IPS-18a (cell line): ENCODE measurements at regions not wholly inside any gene's neighbourhood (a gene's known extent, or its start where the extent isn't known, plus 50 kb on each side); places are given as distances from the start of the nearest gene placed in this dataset.
"Not testable (repeated sequence)": the region's sequence is repeated elsewhere in the genome, so short reads cannot be mapped to it uniquely, and the experiment has no call there.

Source experiments
- H3K27ac ChIP-seq: one replicate; pipeline ENCODE4 v1.5.1; 2013; ENCODE audit warnings: low read length
- H3K27me3 ChIP-seq: one replicate; pipeline ENCODE4 v1.6.1; 2013; ENCODE audit warnings: mild to moderate bottlenecking, low read length; ENCODE audit not compliant: control insufficient read depth, insufficient read depth
- H3K36me3 ChIP-seq: one replicate; pipeline ENCODE4 v1.6.1; 2013; ENCODE audit warnings: low read depth, low read length; ENCODE audit not compliant: control insufficient read depth
- H3K4me1 ChIP-seq: one replicate; pipeline ENCODE4 v1.6.1; 2013; ENCODE audit warnings: low read depth, low read length; ENCODE audit not compliant: control insufficient read depth
- H3K4me3 ChIP-seq: one replicate; pipeline ENCODE4 v1.5.1; 2013; ENCODE audit warnings: low read length
- H3K9ac ChIP-seq: one replicate; pipeline ENCODE4 v1.6.1; 2013; ENCODE audit warnings: mild to moderate bottlenecking, low read length, moderate library complexity
- H3K9me3 ChIP-seq: one replicate; pipeline ENCODE4 v1.6.1; 2013; ENCODE audit warnings: low read depth, low read length; ENCODE audit not compliant: control insufficient read depth

GRCh38 chr6:144361016-144361415 lies 75.9 kb downstream of the UTRN start:
- H3K27ac ChIP-seq: no peak overlapping the region
- H3K4me1 ChIP-seq: no peaks in the 10 kb centered on the region
- no peaks in the 10 kb centered on the region for H3K36me3 ChIP-seq
- H3K9ac ChIP-seq: no peak overlapping the region
- H3K4me3 ChIP-seq: no peak overlapping the region
- no peaks in the 10 kb centered on the region for H3K9me3 ChIP-seq
- no peaks in the 10 kb centered on the region for H3K27me3 ChIP-seq

- Histone ChIP-seq H3K9ac (no peak overlapping the region), H3K4me3 (no peak overlapping the region), H3K9me3 (no peaks in the 10 kb centered on the region), H3K4me1 (no peaks in the 10 kb centered on the region), H3K27ac (no peak overlapping the region), H3K36me3 (no peaks in the 10 kb centered on the region), H3K27me3 (no peaks in the 10 kb centered on the region)
Measured at GRCh38 chr6:144362042-144363018, 77.2 kb downstream of the UTRN start.

GRCh38 chr6:144364208-144364720 lies 79.1 kb downstream of the UTRN start:
- Histone ChIP-seq H3K4me3 (no peak overlapping the region), H3K4me1 (no peaks in the 10 kb centered on the region), H3K9ac (no peak overlapping the region), H3K27me3 (no peaks in the 10 kb centered on the region), H3K9me3 (no peaks in the 10 kb centered on the region), H3K27ac (no peak overlapping the region), H3K36me3 (no peaks in the 10 kb centered on the region)

- no peaks in the 10 kb centered on the region for H3K9me3 ChIP-seq
- H3K9ac ChIP-seq: no peak overlapping the region
- H3K4me3 ChIP-seq: no peak overlapping the region
- H3K27ac ChIP-seq: no peak overlapping the region
- no peaks in the 10 kb centered on the region for H3K36me3 ChIP-seq
- no peaks in the 10 kb centered on the region for H3K27me3 ChIP-seq
- H3K4me1 ChIP-seq: no peaks in the 10 kb centered on the region
Measured at GRCh38 chr6:144364782-144365181, 79.6 kb downstream of the UTRN start.

GRCh38 chr6:144365271-144365670 lies 80.1 kb downstream of the UTRN start:
- H3K27ac ChIP-seq: no peak overlapping the region
- no peaks in the 10 kb centered on the region for H3K27me3 ChIP-seq
- H3K4me3 ChIP-seq: no peak overlapping the region
- no peaks in the 10 kb centered on the region for H3K36me3 ChIP-seq
- H3K9ac ChIP-seq: no peak overlapping the region
- H3K9me3 ChIP-seq: no peaks in the 10 kb centered on the region
- H3K4me1 ChIP-seq: no peaks in the 10 kb centered on the region

GRCh38 chr6:144369696-144370095 lies 84.6 kb downstream of the UTRN start:
- H3K36me3 ChIP-seq, H3K4me3 ChIP-seq, H3K9ac ChIP-seq, H3K27me3 ChIP-seq, H3K9me3 ChIP-seq, H3K27ac ChIP-seq, H3K4me1 ChIP-seq: not testable (repeated sequence)

- Histone ChIP-seq H3K27me3 (no peaks in the 10 kb centered on the region), H3K4me3 (no peak overlapping the region), H3K36me3 (no peaks in the 10 kb centered on the region), H3K27ac (no peak overlapping the region), H3K4me1 (peaks cover 3% of the 10 kb centered on the region), H3K9me3 (no peaks in the 10 kb centered on the region), H3K9ac (no peak overlapping the region)
Measured at GRCh38 chr6:144372116-144372515, 87.0 kb downstream of the UTRN start.

- no peak overlapping the region for H3K4me3 ChIP-seq
- H3K9me3 ChIP-seq: no peaks in the 10 kb centered on the region
- no peak overlapping the region for H3K27ac ChIP-seq
- no peaks in the 10 kb centered on the region for H3K27me3 ChIP-seq
- H3K36me3 ChIP-seq: no peaks in the 10 kb centered on the region
- H3K9ac ChIP-seq: no peak overlapping the region
- H3K4me1 ChIP-seq: peaks cover 3% of the 10 kb centered on the region
Measured at GRCh38 chr6:144372611-144373594, 87.8 kb downstream of the UTRN start.

- not testable (repeated sequence) for H3K27ac ChIP-seq, H3K4me1 ChIP-seq
Measured at GRCh38 chr6:144374525-144374924, 89.4 kb downstream of the UTRN start.

GRCh38 chr6:144377586-144378210 lies 92.6 kb downstream of the UTRN start:
- H3K27me3 ChIP-seq: no peaks in the 10 kb centered on the region
- H3K9ac ChIP-seq: no peak overlapping the region
- H3K9me3 ChIP-seq: no peaks in the 10 kb centered on the region
- no peaks in the 10 kb centered on the region for H3K36me3 ChIP-seq
- H3K4me1 ChIP-seq: no peaks in the 10 kb centered on the region
- no peak overlapping the region for H3K4me3 ChIP-seq
- no peak overlapping the region for H3K27ac ChIP-seq

More at GRCh38 chr6:144374525-144374924, 89.4 kb downstream of the UTRN start:
- not testable (repeated sequence) for H3K36me3 ChIP-seq, H3K9ac ChIP-seq, H3K9me3 ChIP-seq, H3K27me3 ChIP-seq, H3K4me3 ChIP-seq

- Histone ChIP-seq H3K27ac (no peak overlapping the region), H3K4me3 (no peak overlapping the region), H3K27me3 (no peaks in the 10 kb centered on the region), H3K36me3 (no peaks in the 10 kb centered on the region), H3K9me3 (no peaks in the 10 kb centered on the region), H3K4me1 (no peaks in the 10 kb centered on the region), H3K9ac (no peak overlapping the region)
Measured at GRCh38 chr6:144378437-144378836, 93.3 kb downstream of the UTRN start.
